Activated CD4-positive, CD25-positive, alpha-beta regulatory T cell (primary cell): ENCODE measurements at regions not wholly inside any gene's neighbourhood (a gene's known extent, or its start where the extent isn't known, plus 50 kb on each side); places are given as distances from the start of the nearest gene placed in this dataset.

Experiments used
- DNase-seq, 4 experiments: peaks; one replicate each; lab custom pipeline; 2025; lab: John Stamatoyannopoulos, UW

DNA sequence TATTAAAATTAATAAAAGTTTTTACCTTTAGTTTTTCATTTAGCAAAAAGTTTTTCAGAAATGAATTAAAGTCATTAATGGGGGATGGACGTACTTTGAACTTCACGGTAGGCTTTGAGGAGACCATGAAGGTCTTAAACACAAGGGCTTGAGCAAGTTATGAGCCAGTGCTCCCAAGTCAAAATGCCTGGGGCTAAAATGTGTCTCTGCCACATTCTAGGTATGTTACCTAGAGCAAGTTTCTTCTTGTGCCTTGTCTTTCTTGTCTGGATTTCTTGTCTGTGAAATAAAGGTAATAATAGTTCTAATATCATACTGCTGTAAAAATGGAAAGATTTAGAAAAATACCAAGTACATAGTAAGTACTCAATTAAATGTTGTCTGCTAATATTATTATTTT, 132.7 kb upstream of the USP15 start:
- no peak for DNase-seq

DNA sequence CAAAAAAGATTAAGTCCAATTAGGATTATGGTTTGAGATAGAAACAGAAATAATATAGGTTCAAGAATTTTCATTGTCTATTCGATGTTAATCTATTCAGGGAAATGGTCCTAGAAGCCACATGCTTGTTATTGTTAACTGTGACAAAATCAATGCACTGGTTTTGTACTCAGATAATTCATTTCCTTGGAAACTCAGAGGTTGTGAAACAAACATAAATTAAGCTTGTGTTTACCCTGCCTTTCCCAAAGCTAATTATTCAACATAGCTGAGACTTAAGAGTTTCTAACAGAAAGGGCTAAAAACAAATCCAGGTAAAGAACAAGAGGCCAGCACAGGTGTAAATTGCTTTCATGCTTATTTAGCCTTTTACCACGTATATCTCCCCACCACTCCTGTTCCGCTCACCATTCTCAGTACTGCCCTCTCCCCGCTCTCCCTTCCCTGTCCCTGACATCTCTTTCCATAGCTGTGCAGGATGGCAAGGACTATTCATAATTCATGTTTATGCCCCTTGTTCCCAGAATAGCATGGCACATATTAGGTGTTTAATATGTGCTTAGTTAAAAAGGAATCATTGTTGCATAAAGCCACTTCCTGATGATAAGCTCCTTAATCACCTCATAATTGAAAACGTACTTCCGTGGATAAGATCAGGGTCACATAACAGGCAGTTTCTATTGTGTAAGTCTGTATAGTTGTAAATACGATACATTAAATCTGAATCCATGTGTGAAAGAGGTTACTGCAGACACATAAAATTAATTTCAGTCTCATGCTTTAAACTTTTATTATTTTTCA, 131.8 kb upstream of the USP15 start:
- DNase-seq: no peak

DNA sequence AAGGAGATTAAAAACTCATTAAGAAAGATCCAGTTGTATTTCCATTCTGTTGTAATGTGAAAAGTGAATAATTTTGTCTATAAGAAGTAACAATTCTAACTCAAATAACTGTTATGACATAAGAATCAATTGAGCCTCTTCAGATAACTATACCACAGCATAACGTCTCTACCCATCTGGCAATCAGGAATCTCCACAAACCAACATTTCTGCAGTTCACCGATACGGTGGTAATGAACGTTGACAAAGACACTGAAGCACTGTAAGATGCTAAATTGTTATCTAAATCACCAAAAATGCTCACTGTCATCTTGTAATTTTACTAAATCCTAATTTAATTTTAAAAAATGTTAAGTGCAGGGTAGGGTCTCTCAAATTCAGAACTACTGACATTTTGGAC, 130.9 kb upstream of the USP15 start:
- no peak for DNase-seq

DNA sequence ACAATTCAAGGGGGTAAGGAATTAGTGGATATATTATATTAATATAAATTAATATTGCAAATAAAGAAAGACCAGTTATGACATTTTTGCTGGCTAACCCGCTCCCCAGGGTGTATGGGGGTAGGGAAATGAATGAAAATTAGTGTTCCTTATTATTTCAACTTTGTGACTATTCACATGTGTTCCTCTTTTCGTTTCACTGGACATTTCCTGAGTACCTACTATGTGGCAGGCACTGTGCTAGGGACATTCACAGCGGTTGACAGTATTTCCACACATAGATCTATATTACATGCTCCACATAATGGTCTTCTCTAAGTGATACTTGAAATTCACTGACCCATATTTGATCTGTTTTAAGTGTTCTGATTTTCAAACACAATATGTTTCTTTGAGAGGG, 129.8 kb upstream of the USP15 start:
- DNase-seq: no peak

DNA sequence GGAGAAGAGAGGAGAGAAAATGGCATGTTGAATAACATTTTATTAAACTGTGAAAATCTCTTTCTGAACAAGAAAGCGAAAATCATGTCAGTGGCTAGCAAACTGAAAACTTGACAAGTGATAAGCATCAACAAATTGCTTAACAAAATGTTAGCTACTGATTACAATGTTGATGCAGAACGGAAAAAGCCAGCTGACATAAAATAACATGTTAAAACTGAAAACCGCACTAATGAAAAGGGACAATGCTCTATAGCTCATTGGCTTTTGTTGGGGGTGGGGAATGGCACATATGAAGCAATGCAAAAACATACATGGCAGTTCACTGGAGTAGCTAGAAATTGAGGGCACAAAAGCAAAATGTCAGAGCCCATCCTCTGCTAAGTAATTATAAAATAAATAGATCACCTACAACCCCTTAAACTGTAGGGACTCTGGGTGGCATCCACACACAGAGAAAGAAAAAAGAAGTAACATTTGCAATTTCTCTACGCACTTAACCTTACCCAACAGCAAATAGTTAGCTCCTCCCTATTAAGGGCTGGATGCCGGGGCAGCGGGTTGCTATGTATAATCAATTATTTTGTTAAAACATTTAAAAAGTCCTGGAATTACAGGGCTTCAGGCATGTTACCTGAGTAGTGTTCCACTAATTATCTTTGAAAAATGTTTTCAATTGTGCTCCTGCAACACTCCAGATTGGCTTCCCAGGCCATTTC, 129.2 kb upstream of the USP15 start:
- DNase-seq: no peak

DNA sequence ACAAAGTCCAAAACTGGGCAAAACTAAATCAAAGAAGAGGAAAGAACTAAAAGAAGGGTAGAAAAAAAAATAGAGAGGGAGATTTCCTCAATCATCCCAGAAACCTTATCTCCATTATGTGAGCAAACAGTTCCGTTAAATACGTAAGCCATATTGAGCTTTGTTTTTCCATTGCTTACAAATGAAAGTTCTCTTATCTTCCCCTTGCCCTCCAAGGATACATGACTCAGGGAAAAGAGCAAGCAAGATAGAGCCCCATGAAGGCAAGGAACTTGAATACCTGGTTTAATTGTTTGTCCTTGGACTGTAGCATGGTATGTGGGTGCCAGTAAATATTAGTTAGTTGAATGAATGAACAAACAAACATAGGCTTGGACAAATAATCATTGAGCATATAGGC, 126.8 kb upstream of the USP15 start:
- DNase-seq: no peak

DNA sequence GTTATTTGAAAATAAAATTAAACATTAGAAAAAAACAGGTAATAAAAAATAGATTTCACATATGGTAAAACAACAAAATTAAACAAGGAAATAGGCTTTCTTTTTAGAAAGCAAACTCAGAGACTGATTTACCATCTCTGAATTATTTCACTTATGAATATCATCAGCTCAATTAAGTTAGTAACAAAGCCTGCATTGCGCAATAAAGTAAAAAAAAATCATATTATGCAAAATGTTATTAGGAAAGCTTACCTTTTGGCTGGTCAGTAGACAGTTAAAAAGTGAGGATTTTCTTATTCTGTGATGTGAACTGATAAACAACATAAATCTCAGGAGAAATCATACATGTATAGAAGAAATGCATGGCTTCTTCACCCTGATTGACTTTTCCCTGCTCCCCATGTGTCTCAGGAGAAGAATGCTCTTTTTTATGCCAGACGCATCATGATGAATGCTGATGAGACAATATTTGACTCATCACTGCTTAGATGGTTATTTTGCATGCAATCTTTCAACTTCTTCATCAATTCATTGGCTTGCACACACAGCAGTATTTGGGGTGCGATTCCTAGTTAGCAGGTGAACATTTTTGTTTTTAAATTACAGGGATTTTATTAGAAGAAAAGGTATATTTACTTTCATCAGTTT, 124.5 kb upstream of the USP15 start:
- no peak for DNase-seq

DNA sequence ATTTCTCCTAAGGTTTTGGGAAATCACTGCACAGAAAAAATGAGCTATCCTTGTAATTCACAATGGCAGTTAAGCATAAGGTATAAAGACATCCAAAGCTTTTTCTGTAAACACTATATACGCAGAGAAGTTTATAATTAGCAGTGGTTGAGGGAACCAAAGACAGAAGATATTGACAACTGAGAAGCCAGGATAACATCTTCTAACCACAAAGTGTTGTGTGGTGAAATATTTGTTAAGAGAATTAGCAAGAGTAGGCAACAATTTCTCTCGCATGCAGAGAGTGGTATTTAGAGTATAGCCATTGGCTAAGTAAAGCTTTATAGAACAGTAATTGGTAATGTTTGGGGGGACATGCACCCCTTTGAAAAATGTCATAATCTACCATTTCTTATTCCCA, 123.7 kb upstream of the USP15 start:
- no peak for DNase-seq

DNA sequence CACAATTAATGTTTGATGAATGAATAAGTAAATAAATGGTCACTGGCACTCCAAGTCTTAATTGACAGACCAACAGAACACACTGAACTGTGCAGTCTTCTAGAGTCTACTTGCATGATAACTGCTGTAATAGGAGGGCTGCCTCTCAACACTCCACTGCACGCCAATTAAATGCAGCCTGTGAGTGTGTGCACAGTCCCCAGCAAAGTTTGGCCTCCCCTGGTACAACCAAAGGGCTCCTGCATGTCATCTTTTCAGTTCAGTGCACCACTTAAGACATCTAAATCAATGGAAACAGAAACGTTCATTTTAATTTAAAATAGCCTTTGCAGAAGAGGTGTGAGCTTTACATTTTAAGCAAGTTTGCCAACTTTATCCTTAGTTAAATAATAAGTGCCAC, 121.7 kb upstream of the USP15 start:
- DNase-seq: no peak

DNA sequence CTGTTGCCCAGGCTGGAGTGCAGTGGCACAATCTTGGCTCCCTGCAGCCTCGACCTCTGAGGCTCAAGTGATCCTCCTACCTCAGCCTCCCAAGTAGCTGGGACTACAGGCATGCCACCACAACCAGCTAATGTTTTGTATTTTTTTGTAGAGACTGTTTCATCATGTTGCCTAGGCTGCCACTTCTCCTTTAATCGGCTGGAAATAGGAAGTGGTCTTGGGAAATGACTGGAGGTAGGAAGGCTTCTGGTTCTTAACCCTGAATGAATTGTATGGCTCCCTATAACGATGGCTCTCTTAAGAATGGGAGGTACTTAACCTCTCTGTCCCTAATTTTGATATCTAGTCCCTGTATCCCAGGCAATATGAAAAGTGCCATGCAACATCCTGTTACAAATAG, 113.9 kb upstream of the USP15 start:
- DNase-seq: no peak

DNA sequence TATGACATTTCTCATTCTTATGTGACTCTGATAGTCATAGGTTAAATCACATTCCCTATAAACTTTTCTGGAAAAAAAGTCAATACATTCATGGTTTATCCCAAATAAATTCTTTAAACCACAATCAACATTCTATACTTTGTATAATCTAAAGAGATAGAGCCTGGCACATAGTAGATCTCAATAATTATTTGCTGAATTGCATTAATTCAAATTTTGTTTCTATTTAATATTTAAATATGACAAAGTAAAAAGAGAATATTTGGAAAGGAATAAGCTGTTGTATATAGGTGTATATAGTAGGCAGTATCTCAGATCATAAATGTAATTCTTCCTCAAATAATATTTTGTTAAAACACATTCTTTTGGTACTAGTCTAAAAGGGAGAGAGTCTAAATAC, 102.2 kb upstream of the USP15 start:
- DNase-seq: no peak

DNA sequence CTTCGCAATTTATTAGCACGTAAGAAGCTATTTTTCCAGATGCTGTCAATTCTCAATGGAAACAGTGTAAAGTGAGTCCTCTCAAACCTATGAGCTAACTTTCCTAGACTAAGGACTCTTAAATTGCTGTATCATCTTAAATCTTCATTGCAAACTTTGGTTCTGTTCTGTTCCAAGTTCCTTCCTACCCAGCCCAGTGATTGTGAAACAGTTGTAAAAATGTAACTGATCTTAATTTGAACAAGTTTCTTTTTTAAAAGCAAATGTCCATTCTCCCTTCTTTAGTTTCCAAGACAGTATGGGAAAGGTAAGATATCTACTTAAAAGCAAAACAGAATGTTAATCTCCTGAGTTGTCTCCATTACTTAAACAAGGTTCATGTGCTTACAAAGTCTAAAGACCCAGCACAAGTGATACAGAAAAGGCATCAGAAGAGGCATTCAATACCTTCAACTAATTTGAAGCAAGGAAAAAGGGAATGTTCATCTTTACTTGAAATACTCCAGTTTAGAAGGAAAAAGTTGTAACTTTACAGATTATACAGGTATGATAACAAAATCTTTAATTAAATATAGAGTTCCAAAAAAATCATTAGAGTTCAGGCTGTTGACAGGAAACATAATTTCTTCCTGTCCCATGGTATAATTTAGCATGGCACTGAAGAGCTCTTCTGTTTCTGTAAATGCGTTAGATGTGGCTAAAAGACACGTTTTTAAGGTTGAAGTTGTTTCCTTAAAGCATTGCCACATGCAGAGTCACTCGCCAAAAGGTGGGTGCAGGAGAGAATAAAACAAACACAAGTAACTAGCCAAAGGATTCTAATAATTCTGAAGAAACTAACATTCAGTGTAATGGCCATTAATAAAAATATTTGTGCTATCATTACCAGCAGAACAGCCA, 101.5 kb upstream of the USP15 start:
- no peak for DNase-seq

DNA sequence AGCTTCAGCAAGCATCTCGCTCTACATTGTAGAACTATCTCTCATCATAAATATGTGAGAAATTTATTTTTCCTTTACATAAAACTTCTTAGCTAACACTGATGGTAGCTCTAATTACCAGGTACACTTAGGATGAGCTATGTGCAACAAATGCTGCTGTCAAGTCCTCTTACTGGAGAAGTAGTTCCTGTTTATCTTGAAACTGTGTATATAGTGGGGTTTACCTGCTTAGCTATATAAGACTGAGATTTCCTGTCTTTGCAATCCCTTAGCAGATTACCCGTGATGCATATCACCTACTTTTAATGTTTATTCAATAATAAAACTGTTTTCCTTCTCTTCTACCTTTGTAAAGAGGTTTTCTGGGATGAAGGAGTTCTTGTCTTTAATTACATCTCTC, 98.0 kb upstream of the USP15 start:
- no peak for DNase-seq

DNA sequence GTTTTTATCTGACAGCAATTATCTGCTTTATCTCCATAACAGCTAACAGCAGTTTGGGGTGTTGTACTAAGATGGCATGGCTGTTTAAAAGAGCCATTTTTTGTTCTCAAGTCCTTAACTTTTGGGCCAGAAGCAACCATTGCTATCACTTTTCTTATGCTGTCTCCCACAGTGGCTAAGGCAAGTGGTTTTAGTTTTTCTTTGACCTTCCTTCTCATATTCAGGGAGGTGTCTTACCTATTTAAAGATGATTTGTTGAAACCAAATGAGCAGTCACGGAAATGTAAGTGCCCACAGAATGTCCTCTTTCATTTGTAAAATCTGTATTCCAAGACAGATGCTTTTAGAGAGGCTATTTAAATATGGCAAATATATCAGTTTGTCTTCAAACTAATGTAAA, 96.8 kb upstream of the USP15 start:
- DNase-seq: no peak

DNA sequence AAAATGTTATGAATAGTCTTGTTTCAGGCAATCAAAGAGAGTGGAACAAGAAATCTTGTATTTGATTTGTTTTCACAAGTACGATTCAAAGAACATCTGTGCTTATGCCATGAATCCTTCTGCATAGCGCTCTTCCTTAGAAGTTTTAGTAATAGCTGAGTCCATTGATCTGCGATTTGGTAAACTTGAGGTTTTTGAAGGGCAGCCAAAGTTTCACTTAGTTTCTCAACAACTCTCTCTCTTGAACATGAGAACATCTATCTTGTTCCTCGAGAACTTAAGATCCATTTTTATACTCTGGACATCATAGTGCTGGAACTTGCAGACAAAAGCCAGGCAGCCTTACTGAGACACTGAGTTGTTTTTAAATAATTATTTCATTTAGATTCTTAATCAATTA, 96.2 kb upstream of the USP15 start:
- no peak for DNase-seq

DNA sequence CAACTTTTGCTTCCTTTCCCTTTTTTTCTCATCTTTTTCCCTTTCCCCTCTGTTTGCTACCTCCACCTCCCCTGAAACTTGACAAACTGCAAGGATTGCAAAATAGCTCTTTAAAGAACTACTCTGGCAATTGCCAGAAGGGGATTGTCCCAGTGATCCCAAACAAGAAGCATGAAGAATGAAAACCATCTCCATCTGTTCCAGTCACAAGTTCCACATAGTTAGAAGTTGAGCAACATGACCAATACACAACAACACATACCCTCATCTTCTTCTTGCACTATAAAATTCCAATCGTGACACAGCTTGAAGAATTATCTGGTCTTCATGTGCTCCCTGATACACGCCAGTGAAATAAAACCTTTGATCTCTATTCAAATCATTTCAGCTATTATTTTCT, 93.7 kb upstream of the USP15 start:
- DNase-seq: no peak

DNA sequence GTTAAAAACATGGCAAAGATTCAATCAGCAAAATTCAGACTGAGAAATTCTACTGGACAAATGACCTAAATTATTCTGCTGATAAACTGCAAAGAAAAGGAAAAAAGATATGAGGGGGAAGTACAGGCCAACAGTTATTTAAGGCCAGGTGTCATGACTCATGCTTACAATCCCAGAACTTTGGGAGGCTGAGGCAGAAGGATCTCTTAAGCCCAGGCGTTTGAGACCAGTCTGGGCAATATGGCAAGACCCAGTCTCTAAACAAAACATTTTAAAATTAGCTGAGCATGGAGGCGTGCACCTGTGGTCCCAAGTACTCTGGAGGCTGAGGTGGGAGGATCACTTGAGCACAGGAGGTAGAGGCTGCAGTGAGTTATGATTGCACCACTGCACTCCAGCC, 91.8 kb upstream of the USP15 start:
- DNase-seq: no peak

DNA sequence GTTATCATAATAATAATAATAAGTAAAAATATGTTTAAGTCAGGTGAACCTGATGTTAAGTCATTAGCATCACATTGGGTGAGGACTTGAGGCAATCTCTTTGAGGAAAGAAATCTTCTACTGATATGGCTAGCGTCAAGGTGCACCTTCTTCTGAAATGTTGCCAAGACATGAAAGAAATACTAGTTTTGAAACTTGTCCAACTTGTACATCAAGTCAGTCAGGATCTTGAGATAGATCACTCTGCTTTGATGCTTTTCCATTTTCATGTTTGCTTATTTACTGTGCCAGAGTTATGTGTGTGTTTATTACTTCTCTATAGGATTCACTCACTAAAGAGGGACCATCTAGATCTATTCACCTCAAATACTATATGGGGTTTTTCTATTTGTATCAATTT, 90.0 kb upstream of the USP15 start:
- no peak for DNase-seq

DNA sequence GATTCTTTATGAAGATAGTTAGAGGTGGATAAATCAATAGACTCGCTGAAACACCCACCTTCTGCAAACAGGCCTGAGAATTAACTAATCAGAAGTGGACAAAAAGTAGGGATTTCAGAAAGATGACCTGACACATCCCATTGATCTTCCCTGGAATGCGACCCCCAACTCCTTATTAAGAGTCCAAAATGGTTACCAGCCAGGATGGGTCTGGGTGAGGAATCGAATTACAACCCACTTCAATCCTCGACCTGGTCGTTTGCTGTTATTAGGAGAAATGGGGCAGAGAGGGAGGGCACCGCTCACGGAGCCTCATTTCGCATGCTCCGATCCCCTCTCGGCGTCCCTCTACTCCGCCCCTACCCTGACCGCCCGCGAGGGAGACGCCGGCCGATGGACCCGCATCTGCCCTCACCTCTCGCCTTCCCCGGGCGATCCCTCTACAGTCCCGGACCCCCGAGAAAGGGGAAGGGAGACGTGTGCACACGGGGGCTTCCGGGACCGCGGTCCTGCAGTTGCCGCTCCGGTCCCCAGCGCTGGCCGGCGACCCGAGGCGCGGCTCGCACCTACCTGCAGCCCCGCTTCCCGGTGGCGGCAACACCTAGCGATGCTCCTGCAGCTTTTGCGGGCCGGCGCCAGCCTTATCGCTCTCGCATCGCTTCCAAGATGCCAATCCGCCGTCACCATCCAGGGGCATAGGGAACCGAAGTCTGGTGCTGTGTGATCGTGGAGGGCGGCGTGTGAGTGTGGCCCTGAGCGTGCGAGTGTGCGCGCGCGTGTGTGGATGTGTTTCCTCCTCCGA, 69.3 kb upstream of the USP15 start:
- DNase-seq: no peak

DNA sequence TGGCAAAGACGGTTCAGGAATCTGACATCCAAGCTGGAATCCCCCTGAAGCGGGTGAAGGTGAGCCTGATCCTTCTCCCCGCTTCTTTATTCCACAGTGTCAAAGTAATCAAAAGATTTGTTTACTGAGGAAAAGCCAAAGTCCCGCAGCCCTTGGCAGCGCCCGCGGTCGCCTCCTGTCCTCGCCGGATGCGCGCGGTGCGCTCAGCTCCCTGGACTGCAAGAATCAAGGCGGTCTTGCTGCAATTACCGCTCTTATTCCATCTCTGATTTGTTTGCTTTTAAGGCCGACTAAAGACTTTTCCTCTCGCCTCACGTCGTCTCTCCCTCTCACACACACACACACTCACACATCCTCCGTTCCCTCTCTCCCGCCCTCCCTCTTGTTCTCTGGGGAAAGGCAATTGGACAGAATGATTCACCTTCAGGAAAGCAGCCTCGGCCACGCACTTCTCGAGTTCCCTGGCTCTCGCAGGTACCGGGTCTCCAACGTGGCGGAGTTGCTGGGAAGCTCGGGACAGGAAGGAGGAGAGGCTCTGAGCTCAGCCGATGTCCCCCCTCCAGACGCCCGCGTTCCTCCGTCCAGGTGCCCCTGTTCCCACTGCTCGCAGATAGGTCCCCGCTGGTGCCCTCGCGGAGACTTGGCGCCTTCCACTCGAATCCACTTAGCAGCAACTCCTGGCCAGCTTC, 68.6 kb upstream of the USP15 start:
- no peak for DNase-seq
